Neutrophil (primary cell): ENCODE measurements at regions not wholly inside any gene's neighbourhood (a gene's known extent, or its start where the extent isn't known, plus 50 kb on each side); places are given as distances from the start of the nearest gene placed in this dataset.

Source experiments
- H3K27ac ChIP-seq: fragments of 200-600 bp; sonication (generic); 2 replicates; pipeline ENCODE4 v1.5.1; 2016; ENCODE audit warnings: mild to moderate bottlenecking, moderate library complexity
- H3K27me3 ChIP-seq: fragments of 200-600 bp; sonication (generic); 2 replicates; pipeline ENCODE4 v1.6.0; 2016; ENCODE audit warnings: mild to moderate bottlenecking
- H3K36me3 ChIP-seq: fragments of 200-600 bp; sonication (generic); 2 replicates; pipeline ENCODE4 v1.5.1; 2017
- H3K4me1 ChIP-seq, 2 experiments: fragments of 200-600 bp in 1 of 2; sonication (generic) in 1 of 2; 1 replicate in 1 of 2; 2 replicates in 1 of 2; pipeline versions ENCODE4 v1.5.1 to v1.6.1; 2013 to 2016; ENCODE audit warnings: low read depth in 1 of 2, low read length in 1 of 2, mild to moderate bottlenecking in 1 of 2, moderate library complexity in 1 of 2; ENCODE audit not compliant: control insufficient read depth in 1 of 2, insufficient read depth in 1 of 2
- H3K4me3 ChIP-seq, 2 experiments: fragments of 200-600 bp in 1 of 2; sonication (generic) in 1 of 2; 1 replicate in 1 of 2; 2 replicates in 1 of 2; pipeline ENCODE4 v1.5.1; 2013 to 2016; ENCODE audit warnings: low read depth in 1 of 2, low read length in 1 of 2, mild to moderate bottlenecking in 1 of 2, moderate library complexity in 1 of 2
- H3K9me3 ChIP-seq: fragments of 200-600 bp; sonication (generic); 2 replicates; pipeline ENCODE4 v1.5.1; 2016
- CTCF ChIP-seq: fragments of 200-600 bp; sonication (generic); IDR thresholded peaks from 2 replicates; pipeline ENCODE4 v1.5.1; 2016; ENCODE audit warnings: antibody characterized with exemption

- Histone ChIP-seq H3K4me1 (no peaks in the 10 kb centered on the region), H3K9me3 (no peaks in the 10 kb centered on the region), H3K27ac (no peak overlapping the region), H3K36me3 (no peaks in the 10 kb centered on the region), H3K4me3 (no peak overlapping the region), H3K27me3 (no peaks in the 10 kb centered on the region)
- TF ChIP-seq CTCF = no peak
Measured at GRCh38 chr12:75699728-75700496, 188.5 kb upstream of the KRR1 start.

- no peaks in the 10 kb centered on the region for H3K9me3 ChIP-seq
- H3K4me1 ChIP-seq = no peaks in the 10 kb centered on the region
- H3K4me3 ChIP-seq = no peak overlapping the region
- no peak overlapping the region for H3K27ac ChIP-seq
- H3K27me3 ChIP-seq = no peaks in the 10 kb centered on the region
- H3K36me3 ChIP-seq = no peaks in the 10 kb centered on the region
- TF ChIP-seq CTCF = no peak
Measured at GRCh38 chr12:75699251-75699650, 187.8 kb upstream of the KRR1 start.

- Histone ChIP-seq H3K27me3 (no peaks in the 10 kb centered on the region), H3K4me1 (no peaks in the 10 kb centered on the region), H3K27ac (no peak overlapping the region), H3K4me3 (no peak overlapping the region), H3K36me3 (no peaks in the 10 kb centered on the region), H3K9me3 (no peaks in the 10 kb centered on the region)
- no peak for TF ChIP-seq CTCF
Measured at GRCh38 chr12:75698052-75698451, 186.6 kb upstream of the KRR1 start.

- no peaks in the 10 kb centered on the region for H3K36me3 ChIP-seq
- H3K27me3 ChIP-seq = no peaks in the 10 kb centered on the region
- H3K9me3 ChIP-seq = no peaks in the 10 kb centered on the region
- H3K27ac ChIP-seq = no peak overlapping the region
- H3K4me3 ChIP-seq = no peak overlapping the region
- TF ChIP-seq CTCF = no peak
- no peaks in the 10 kb centered on the region for H3K4me1 ChIP-seq
Measured at GRCh38 chr12:75695926-75696325, 184.5 kb upstream of the KRR1 start.

GRCh38 chr12:75694534-75695268 lies 183.3 kb upstream of the KRR1 start:
- Histone ChIP-seq H3K36me3 (no peaks in the 10 kb centered on the region), H3K27me3 (no peaks in the 10 kb centered on the region), H3K4me3 (no peak overlapping the region), H3K27ac (no peak overlapping the region), H3K9me3 (no peaks in the 10 kb centered on the region), H3K4me1 (no peaks in the 10 kb centered on the region)
- TF ChIP-seq CTCF = no peak
